ENCODE measurements at regions not wholly inside any gene's neighbourhood (a gene's known extent, or its start where the extent isn't known, plus 50 kb on each side); places are given as distances from the start of the nearest gene placed in this dataset.

- TF ChIP-seq ZNF462 (CRISPR knock-in tag; IDR thresholded peaks at IDR 0.05), result no peak
- TF ChIP-seq POLR2AphosphoS5 (IDR thresholded peaks at IDR 0.05; ENCODE audit: low read depth), result no peak
- TF ChIP-seq EZH2 (IDR thresholded peaks at IDR 0.05; ENCODE audit: low read depth, unreplicated experiment), result no peak
- no peak for TF ChIP-seq ZNF114 (CRISPR knock-in tag; IDR thresholded peaks at IDR 0.05)
Observed at GRCh38 chr12:22808860-22809259, 183.9 kb downstream of the ETNK1 start (continued).

- H4K20me1 ChIP-seq (replicated peaks; ENCODE audit: insufficient read depth), result no peaks in the 10 kb centered on the region
- no peak overlapping the region for H2AFZ ChIP-seq
- Mint-ChIP-seq H3K27ac (no peak overlapping the region), H3K27me3 (ENCODE audit: insufficient read depth, low read depth, poor library complexity) (peaks cover 2% of the 10 kb centered on the region), H3K9me3 (no peaks in the 10 kb centered on the region), H3K4me1 (peaks cover 7% of the 10 kb centered on the region; the same call in 2 of the 3 replicates), H3K36me3 (ENCODE audit: low read depth) (no peaks in the 10 kb centered on the region), H3K4me3 (no peak overlapping the region)
- no peak for TF ChIP-seq ZNF114 (CRISPR knock-in tag; IDR thresholded peaks at IDR 0.05)
- TF ChIP-seq EZH2 (IDR thresholded peaks at IDR 0.05; ENCODE audit: low read depth, unreplicated experiment), result no peak
- TF ChIP-seq ZNF462 (CRISPR knock-in tag; IDR thresholded peaks at IDR 0.05), result no peak
- TF ChIP-seq EZH2phosphoT487 (IDR thresholded peaks at IDR 0.05; ENCODE audit: unreplicated experiment), result no peak
- no peak for TF ChIP-seq POLR2AphosphoS5 (IDR thresholded peaks at IDR 0.05; ENCODE audit: low read depth)
- H3K36me3 ChIP-seq (ENCODE audit: insufficient read depth), result no peaks in the 10 kb centered on the region
- H3K9me2 ChIP-seq (ENCODE audit: insufficient read depth), result no peaks in the 10 kb centered on the region
- ATAC-seq (no peak), DNase-seq (ENCODE audit: low spot score) (no peak)
- H3K79me2 ChIP-seq (replicated peaks; ENCODE audit: insufficient read depth), result no peaks in the 10 kb centered on the region
- H3K27ac ChIP-seq (ENCODE audit: low read depth), result no peak overlapping the region
- H3K4me2 ChIP-seq, result no peak overlapping the region
- no peak overlapping the region for H3K4me3 ChIP-seq
- no peaks in the 10 kb centered on the region for H3F3A ChIP-seq (replicated peaks; ENCODE audit: low read depth)
- no peaks in the 10 kb centered on the region for H3K27me3 ChIP-seq (ENCODE audit: insufficient read depth)
- peaks cover 2% of the 10 kb centered on the region for H3K4me1 ChIP-seq (ENCODE audit: insufficient read depth)
Observed at GRCh38 chr12:22810036-22810435, 185.1 kb downstream of the ETNK1 start.

All from GM23338 (cell line).